Tibial artery (tissue), 4 donors: ENCODE measurements at regions not wholly inside any gene's neighbourhood (a gene's known extent, or its start where the extent isn't known, plus 50 kb on each side); places are given as distances from the start of the nearest gene placed in this dataset.
A peak's percentile ranks its signal among the peaks of the same experiment; 100 is the strongest.
"Not testable (repeated sequence)": the region's sequence is repeated elsewhere in the genome, so short reads cannot be mapped to it uniquely, and the experiment has no call there.

Source experiments
- DNase-seq, 2 donors: peaks; one replicate each; pipeline ENCODE4 v3.0.0-alpha.2; 2019
- H3K27ac ChIP-seq, 2 donors: fragments of 200-600 bp; sonication (generic) in 1 of 2; 1 replicate in 1 of 2; 2 replicates in 1 of 2; pipeline ENCODE4 v1.5.1; 2018 to 2019; ENCODE audit warnings: mild to moderate bottlenecking in 1 of 2
- H3K27me3 ChIP-seq, 2 donors: fragments of 200-600 bp; sonication (generic) in 1 of 2; one replicate each; pipeline versions ENCODE4 v1.5.1 to v1.6.0; 2016 to 2019
- H3K36me3 ChIP-seq, 3 donors: fragments of 200-600 bp; sonication (generic) in 2 of 3; one replicate each; pipeline ENCODE4 v1.5.1; 2016 to 2019; ENCODE audit warnings: mild to moderate bottlenecking in 2 of 3
- H3K4me1 ChIP-seq, 4 donors: fragments of 200-600 bp; sonication (generic) in 2 of 4; 1 replicate in 3 of 4; 2 replicates in 1 of 4; pipeline ENCODE4 v1.5.1; 2016 to 2019
- H3K4me3 ChIP-seq, 2 donors: fragments of 200-600 bp; sonication (generic) in 1 of 2; 1 replicate in 1 of 2; 2 replicates in 1 of 2; pipeline ENCODE4 v1.5.1; 2018 to 2019; ENCODE audit warnings: mild to moderate bottlenecking in 2 of 2
- H3K9me3 ChIP-seq, 3 donors: fragments of 200-600 bp; sonication (generic) in 1 of 3; one replicate each; pipeline ENCODE4 v1.5.1; 2016 to 2019
- intact Hi-C: fragments of 100-400 bp; cut with DNase I; formaldehyde crosslinking; loops from one replicate; pipeline ENCODE4 v1.15.0; 2023; ENCODE audit warnings: low total_unique reads
- TF ChIP-seq, protein P1 (sequence below), 2 experiments: fragments of 200-600 bp in 1 of 2; fragments of 450-650 bp in 1 of 2; IDR thresholded peaks; one replicate each; pipeline ENCODE4 v1.5.1; 2017 to 2019; ENCODE audit warnings: antibody characterized with exemption in 2 of 2, mild to moderate bottlenecking in 1 of 2, moderate library complexity in 1 of 2

DNA sequence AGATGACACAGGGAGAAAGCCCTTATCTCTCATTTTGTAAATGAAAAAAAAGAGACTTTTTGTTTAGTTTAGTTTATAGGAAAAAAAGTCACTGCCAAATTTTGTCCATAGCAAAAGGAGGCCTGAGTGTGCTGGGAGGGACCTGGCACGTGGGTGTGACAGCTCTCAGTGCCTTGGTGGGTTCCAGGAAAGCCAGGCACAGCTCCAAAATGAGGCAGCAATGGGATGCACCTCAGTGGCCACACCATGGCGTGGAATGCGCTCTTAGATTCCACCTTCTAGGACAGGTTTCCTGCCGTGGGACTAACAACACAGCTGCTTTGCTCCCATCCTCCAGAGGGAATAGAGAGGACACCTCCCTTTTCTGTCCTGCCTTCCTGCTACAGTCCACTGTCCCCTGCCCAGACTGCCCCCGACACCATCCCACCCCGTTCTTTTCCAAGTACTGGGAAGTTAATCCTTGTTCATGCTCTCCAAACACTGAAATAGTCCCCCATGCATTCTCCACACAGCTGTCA is 207.6 kb downstream of the EMP1 start:
- Histone ChIP-seq H3K4me1 (no peaks in the 10 kb centered on the region), H3K9me3 (no peaks in the 10 kb centered on the region), H3K4me3 (no peak overlapping the region), H3K36me3 (no peaks in the 10 kb centered on the region), H3K27ac (no peak overlapping the region), H3K27me3 (no peaks in the 10 kb centered on the region)
- DNase-seq, result no peak
- intact Hi-C loops, result no loop called here
- TF ChIP-seq, protein P1, sequence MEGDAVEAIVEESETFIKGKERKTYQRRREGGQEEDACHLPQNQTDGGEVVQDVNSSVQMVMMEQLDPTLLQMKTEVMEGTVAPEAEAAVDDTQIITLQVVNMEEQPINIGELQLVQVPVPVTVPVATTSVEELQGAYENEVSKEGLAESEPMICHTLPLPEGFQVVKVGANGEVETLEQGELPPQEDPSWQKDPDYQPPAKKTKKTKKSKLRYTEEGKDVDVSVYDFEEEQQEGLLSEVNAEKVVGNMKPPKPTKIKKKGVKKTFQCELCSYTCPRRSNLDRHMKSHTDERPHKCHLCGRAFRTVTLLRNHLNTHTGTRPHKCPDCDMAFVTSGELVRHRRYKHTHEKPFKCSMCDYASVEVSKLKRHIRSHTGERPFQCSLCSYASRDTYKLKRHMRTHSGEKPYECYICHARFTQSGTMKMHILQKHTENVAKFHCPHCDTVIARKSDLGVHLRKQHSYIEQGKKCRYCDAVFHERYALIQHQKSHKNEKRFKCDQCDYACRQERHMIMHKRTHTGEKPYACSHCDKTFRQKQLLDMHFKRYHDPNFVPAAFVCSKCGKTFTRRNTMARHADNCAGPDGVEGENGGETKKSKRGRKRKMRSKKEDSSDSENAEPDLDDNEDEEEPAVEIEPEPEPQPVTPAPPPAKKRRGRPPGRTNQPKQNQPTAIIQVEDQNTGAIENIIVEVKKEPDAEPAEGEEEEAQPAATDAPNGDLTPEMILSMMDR (IDR thresholded peaks at IDR 0.05), result no peak

DNA sequence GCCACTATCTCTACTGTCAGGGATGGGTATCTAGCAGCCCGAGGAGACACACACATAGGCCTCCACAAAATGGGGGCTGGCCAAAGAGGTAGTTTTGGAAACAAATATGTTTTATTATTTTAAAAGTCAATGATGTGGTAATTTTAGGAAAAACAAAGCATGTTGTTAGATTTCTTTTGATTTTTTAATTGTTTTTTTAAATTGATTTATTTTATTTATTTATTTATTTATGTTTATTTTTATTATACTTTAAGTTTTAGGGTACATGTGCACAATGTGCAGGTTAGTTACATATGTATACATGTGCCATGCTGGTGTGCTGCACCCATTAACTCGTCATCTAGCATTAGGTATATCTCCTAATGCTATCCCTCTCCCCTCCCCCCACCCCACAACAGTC is 194.8 kb downstream of the EMP1 start:
- H3K27ac ChIP-seq, result not testable (repeated sequence)

DNA sequence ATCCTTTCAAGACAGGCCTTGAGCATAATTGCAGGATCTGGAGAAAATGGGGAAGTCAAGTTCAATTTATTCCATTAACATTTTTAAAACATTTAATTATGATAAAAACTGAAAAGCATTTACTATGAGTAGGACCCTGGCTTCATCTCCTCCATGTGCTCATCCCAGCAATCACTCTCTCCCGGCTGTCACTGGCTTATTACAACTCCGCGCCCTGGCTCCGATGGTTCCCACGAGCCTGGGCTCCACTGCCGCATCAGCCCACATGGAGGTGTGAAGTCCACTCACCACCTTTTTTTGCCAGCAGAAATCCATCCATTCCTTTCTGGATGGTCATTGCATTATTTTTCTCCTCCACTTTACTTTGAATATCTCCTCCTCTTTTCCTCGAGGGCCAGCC is 194.4 kb downstream of the EMP1 start:
- intact Hi-C loops, result no loop called here
- peak overlapping the region in 1 of 2 donors; percentile 3 for H3K27ac ChIP-seq
- peaks cover 0 to 14% (median 9%) of the 10 kb centered on the region in 4 donors for H3K4me1 ChIP-seq
- no peaks in the 10 kb centered on the region for H3K9me3 ChIP-seq
- no peak for DNase-seq
- TF ChIP-seq, protein P1 (IDR thresholded peaks at IDR 0.05), result no peak
- H3K27me3 ChIP-seq, result no peaks in the 10 kb centered on the region
- no peaks in the 10 kb centered on the region for H3K36me3 ChIP-seq
- H3K4me3 ChIP-seq, result no peak overlapping the region

More for the DNA sequence above, 194.8 kb downstream of the EMP1 start:
- H3K9me3 ChIP-seq, H3K36me3 ChIP-seq, intact Hi-C loops, DNase-seq, H3K27me3 ChIP-seq, H3K4me3 ChIP-seq: not testable (repeated sequence)
- H3K4me1 ChIP-seq, result peaks cover 0 to 14% (median 9%) of the 10 kb centered on the region in 4 donors

DNA sequence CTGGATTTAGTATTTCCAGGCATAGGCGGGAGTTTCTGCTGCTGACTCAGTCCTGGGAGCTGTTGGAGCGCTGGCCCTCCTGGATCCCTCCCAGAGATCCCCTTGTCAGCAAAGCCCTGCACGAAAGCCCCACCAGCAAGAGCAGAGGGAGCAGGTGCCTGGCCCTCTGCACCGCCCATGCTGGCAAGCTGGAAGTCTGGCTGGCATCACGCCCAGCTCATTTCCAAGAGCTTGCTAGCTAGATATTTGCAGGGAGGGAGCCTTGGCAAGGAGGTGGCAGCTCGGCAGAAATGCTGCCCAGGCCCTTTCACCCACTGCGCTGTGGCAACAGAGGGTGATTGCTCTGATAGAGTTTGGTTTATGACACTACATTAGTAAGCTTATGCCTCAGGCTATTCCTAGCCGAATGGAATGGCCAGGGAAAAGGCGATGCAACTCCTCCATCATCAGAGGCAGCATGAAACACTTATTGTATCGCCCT is 193.9 kb downstream of the EMP1 start:
- Histone ChIP-seq H3K4me3 (no peak overlapping the region), H3K27me3 (no peaks in the 10 kb centered on the region), H3K36me3 (no peaks in the 10 kb centered on the region), H3K4me1 (peaks cover 0 to 14% (median 9%) of the 10 kb centered on the region in 4 donors), H3K27ac (peak overlapping the region in 1 of 2 donors; percentile 39), H3K9me3 (no peaks in the 10 kb centered on the region)
- intact Hi-C loops, result no loop called here
- DNase-seq, result peak; percentile 70 to 94
- TF ChIP-seq, protein P1 (IDR thresholded peaks at IDR 0.05), result no peak

DNA sequence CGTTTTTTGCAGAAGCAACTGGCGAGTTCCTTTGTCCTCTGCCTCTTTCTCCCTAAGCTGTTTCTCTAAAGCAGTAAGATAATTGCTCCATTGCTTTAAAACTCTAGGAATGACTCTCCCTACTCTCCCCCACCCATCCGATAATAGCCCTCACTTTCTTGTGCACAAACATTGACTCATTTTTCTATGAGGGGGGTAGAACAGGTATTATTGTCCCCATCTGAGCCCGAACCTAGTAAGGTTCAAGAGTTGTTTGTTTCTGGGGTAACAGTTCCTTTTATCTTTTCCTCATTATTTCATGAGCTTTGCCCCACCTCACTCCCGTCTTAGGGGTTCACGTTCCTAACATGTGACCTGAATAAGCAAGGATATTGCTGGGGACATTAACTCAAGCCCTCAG is 190.6 kb downstream of the EMP1 start:
- no peak overlapping the region for H3K27ac ChIP-seq
- TF ChIP-seq, protein P1 (IDR thresholded peaks at IDR 0.05), result no peak
- no peak overlapping the region for H3K4me3 ChIP-seq
- H3K27me3 ChIP-seq, result no peaks in the 10 kb centered on the region
- no peaks in the 10 kb centered on the region for H3K9me3 ChIP-seq
- no peak for DNase-seq
- peaks cover 0 to 14% (median 9%) of the 10 kb centered on the region in 4 donors for H3K4me1 ChIP-seq
- intact Hi-C loops, result no loop called here
- no peaks in the 10 kb centered on the region for H3K36me3 ChIP-seq

DNA sequence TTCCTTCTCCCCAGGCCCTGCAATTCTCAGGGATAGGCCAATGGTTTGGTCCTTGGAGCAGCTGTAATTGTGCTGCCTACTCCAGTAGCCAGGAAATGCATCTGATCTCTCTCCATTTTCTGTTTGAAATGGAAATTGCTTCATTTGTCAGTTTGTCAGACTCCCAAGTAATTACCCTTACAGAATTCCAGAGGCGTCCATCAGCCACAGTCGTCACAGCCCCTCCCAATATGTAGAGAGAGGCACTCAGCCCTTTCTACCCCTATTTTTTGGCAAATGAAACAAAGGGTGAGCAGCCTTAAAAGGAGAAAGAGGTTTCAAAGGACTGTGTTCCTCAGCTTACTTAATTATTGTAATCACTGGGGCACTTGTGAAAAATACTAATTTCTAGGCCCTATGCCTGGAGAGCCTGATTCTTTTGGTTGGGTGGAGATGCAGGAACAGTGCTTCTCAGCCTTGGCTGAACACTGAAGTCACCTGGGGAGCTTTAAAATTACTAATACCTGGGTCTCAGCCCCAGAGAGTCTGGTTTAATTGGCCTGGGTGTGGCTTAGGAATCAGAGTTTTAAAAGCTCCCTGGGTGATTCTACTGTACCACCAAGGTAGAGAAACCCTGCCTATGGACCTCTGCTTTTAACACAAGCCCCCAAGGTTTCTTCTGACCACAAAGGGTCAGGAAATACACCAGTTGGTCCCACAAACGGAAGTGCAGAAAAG is 190.0 kb downstream of the EMP1 start:
- no peaks in the 10 kb centered on the region for H3K36me3 ChIP-seq
- no peaks in the 10 kb centered on the region for H3K27me3 ChIP-seq
- intact Hi-C loops, result no loop called here
- no peak overlapping the region for H3K4me3 ChIP-seq
- H3K4me1 ChIP-seq, result peaks cover 0 to 14% (median 9%) of the 10 kb centered on the region in 4 donors
- TF ChIP-seq, protein P1 (IDR thresholded peaks at IDR 0.05), result no peak
- H3K9me3 ChIP-seq, result no peaks in the 10 kb centered on the region
- no peak overlapping the region for H3K27ac ChIP-seq
- no peak for DNase-seq
